ENCODE measurements at regions not wholly inside any gene's neighbourhood (a gene's known extent, or its start where the extent isn't known, plus 50 kb on each side); places are given as distances from the start of the nearest gene placed in this dataset.

- Histone ChIP-seq H3K4me2 (ENCODE audit: control insufficient read depth, insufficient read depth) (no peak overlapping the region), H3K36me3 (ENCODE audit: control insufficient read depth in 2 of 2, insufficient read depth in 2 of 2, low read length in 1 of 2) (no peaks in the 10 kb centered on the region), H3K27ac (ENCODE audit: control insufficient read depth, insufficient read depth) (no peak overlapping the region), H3K27me3 (replicated peaks in 1 of 2; ENCODE audit: control insufficient read depth in 2 of 2, insufficient read depth in 2 of 2, low read length in 1 of 2) (no peaks in the 10 kb centered on the region), H3K4me1 (ENCODE audit: control insufficient read depth, insufficient read depth, low read length) (no peaks in the 10 kb centered on the region), H2AFZ (ENCODE audit: control insufficient read depth, low read depth, low read length) (no peak overlapping the region), H3K79me2 (ENCODE audit: control insufficient read depth, insufficient read depth, low read length) (no peaks in the 10 kb centered on the region), H4K20me1 (ENCODE audit: control insufficient read depth, insufficient read depth) (no peaks in the 10 kb centered on the region), H3K9ac (ENCODE audit: control insufficient read depth, insufficient read depth, low read length) (no peak overlapping the region), H3K4me3 (no peak overlapping the region), H3K9me3 (replicated peaks; ENCODE audit: control insufficient read depth, insufficient read depth, low read length) (no peaks in the 10 kb centered on the region; the same call in 2 of the 3 replicates)
- ChIA-PET RAD21 (ENCODE audit: unreplicated experiment) (no interaction called here), SMC1A (ENCODE audit: uncharacterized antibody, unreplicated experiment) (no interaction called here), POLR2A (no interaction called here), CTCF (no interaction called here)
- no peak for DNase-seq (ENCODE audit: low read depth, low spot score)
- BruUV-seq (replicated peaks): no TSS peak
- TF ChIP-seq WRNIP1 (IDR thresholded peaks at IDR 0.05; ENCODE audit: borderline replicate concordance, low read depth, low read length): no peak
- no peak for TF ChIP-seq EZH2 (IDR thresholded peaks at IDR 0.05; ENCODE audit: borderline replicate concordance, control insufficient read depth, low read depth, low read length)
- TF ChIP-seq RELA (IDR thresholded peaks at IDR 0.05; ENCODE audit: borderline replicate concordance, partially characterized antibody): no peak
- no peak for TF ChIP-seq RAD51 (IDR thresholded peaks at IDR 0.05)
- TF ChIP-seq, protein P1, sequence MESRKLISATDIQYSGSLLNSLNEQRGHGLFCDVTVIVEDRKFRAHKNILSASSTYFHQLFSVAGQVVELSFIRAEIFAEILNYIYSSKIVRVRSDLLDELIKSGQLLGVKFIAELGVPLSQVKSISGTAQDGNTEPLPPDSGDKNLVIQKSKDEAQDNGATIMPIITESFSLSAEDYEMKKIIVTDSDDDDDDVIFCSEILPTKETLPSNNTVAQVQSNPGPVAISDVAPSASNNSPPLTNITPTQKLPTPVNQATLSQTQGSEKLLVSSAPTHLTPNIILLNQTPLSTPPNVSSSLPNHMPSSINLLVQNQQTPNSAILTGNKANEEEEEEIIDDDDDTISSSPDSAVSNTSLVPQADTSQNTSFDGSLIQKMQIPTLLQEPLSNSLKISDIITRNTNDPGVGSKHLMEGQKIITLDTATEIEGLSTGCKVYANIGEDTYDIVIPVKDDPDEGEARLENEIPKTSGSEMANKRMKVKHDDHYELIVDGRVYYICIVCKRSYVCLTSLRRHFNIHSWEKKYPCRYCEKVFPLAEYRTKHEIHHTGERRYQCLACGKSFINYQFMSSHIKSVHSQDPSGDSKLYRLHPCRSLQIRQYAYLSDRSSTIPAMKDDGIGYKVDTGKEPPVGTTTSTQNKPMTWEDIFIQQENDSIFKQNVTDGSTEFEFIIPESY (IDR thresholded peaks at IDR 0.05): no peak
- TF ChIP-seq NKRF (conservative IDR thresholded peaks at IDR 0.05): no peak
- no peak for TF ChIP-seq POU2F2 (IDR thresholded peaks at IDR 0.05; ENCODE audit: borderline replicate concordance, low read depth, low read length)
- TF ChIP-seq BHLHE40 (IDR thresholded peaks at IDR 0.05; ENCODE audit: borderline replicate concordance in 1 of 2, low read depth in 2 of 2, low read length in 1 of 2): no peak
- TF ChIP-seq ZNF24 (IDR thresholded peaks at IDR 0.05): no peak
- no peak for TF ChIP-seq MTA2 (IDR thresholded peaks at IDR 0.05; ENCODE audit: low read depth)
- no peak for TF ChIP-seq ZNF207 (IDR thresholded peaks at IDR 0.05; ENCODE audit: borderline replicate concordance)
- no peak for TF ChIP-seq PAX8 (IDR thresholded peaks at IDR 0.05)
- TF ChIP-seq KLF5 (IDR thresholded peaks at IDR 0.05; ENCODE audit: partially characterized antibody): no peak
- no peak for TF ChIP-seq FOXM1 (IDR thresholded peaks at IDR 0.05; ENCODE audit: low read depth, low read length)
- intact Hi-C loops (cut with micrococcal nuclease; ENCODE audit: unreplicated experiment) (no loop called here), in situ Hi-C loops (cut with MboI) (no loop called here)
- no peak for ATAC-seq
- no peak for FAIRE-seq
- WGBS (ENCODE audit: insufficient coverage, insufficient replicate concordance, low lambda C conversion rate, missing lambda C conversion rate): 13% methylated on average over 3 of the region's 3 CpGs
Observed at GRCh38 chr16:59759296-59759695, 1025.2 kb upstream of the GOT2 start.
